ENCODE measurements at regions not wholly inside any gene's neighbourhood (a gene's known extent, or its start where the extent isn't known, plus 50 kb on each side); places are given as distances from the start of the nearest gene placed in this dataset.

GRCh38 chr2:57918126-57918525 is 128.5 kb upstream of the VRK2 start:
- no peak for TF ChIP-seq CTCF (IDR thresholded peaks at IDR 0.05; ENCODE audit: insufficient read depth, low read length, poor library complexity, severe bottlenecking)
- TF ChIP-seq EZH2phosphoT487 (conservative IDR thresholded peaks at IDR 0.05; ENCODE audit: low read length), result no peak

Data from SU-DHL-6 (cell line).